Adrenal gland (tissue), 5 donors: ENCODE measurements at regions not wholly inside any gene's neighbourhood (a gene's known extent, or its start where the extent isn't known, plus 50 kb on each side); places are given as distances from the start of the nearest gene placed in this dataset.

Experiments used
- POLR2A ChIP-seq, 2 donors: fragments of 450-650 bp; IDR thresholded peaks; one replicate each; pipeline ENCODE4 v1.6.1; 2017; ENCODE audit warnings: antibody characterized with exemption in 2 of 2, mild to moderate bottlenecking in 2 of 2, moderate library complexity in 1 of 2
- TF ChIP-seq, protein P1 (sequence below), 6 experiments: fragments of 450-650 bp in 4 of 6; fragments of 200-600 bp in 2 of 6; sonication (generic) in 1 of 6; IDR thresholded peaks; 1 replicate in 5 of 6; 2 replicates in 1 of 6; pipeline versions ENCODE4 v1.5.1 to v1.8.0; 2016 to 2021; ENCODE audit warnings: antibody characterized with exemption in 6 of 6, mild to moderate bottlenecking in 2 of 6, moderate library complexity in 1 of 6
- donor health status: DM: no; HTN: no; CAD: no.

GRCh38 chr10:31724296-31724695, 204.3 kb downstream of the ARHGAP12 start:
- TF ChIP-seq POLR2A (IDR thresholded peaks at IDR 0.05), result no peak
- TF ChIP-seq, protein P1, sequence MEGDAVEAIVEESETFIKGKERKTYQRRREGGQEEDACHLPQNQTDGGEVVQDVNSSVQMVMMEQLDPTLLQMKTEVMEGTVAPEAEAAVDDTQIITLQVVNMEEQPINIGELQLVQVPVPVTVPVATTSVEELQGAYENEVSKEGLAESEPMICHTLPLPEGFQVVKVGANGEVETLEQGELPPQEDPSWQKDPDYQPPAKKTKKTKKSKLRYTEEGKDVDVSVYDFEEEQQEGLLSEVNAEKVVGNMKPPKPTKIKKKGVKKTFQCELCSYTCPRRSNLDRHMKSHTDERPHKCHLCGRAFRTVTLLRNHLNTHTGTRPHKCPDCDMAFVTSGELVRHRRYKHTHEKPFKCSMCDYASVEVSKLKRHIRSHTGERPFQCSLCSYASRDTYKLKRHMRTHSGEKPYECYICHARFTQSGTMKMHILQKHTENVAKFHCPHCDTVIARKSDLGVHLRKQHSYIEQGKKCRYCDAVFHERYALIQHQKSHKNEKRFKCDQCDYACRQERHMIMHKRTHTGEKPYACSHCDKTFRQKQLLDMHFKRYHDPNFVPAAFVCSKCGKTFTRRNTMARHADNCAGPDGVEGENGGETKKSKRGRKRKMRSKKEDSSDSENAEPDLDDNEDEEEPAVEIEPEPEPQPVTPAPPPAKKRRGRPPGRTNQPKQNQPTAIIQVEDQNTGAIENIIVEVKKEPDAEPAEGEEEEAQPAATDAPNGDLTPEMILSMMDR (IDR thresholded peaks at IDR 0.05), result no peak
